Bronchial epithelial cell (primary cell): ENCODE measurements at regions not wholly inside any gene's neighbourhood (a gene's known extent, or its start where the extent isn't known, plus 50 kb on each side); places are given as distances from the start of the nearest gene placed in this dataset.

Experiments
- DNase-seq: peaks from one replicate; pipeline ENCODE4 v3.0.0-alpha.2; 2010; ENCODE audit warnings: low read depth
- FAIRE-seq: peaks from 2 replicates; lab custom pipeline; 2011; peaks lifted over from hg19 to GRCh38; lab: Jason Lieb, UNC
- H3K27me3 ChIP-seq: 2 replicates; pipeline ENCODE4 v1.5.1; 2011; ENCODE audit warnings: low read length; ENCODE audit not compliant: control insufficient read depth, insufficient read depth
- H3K36me3 ChIP-seq: 2 replicates; pipeline ENCODE4 v1.5.1; 2011; ENCODE audit warnings: low read length; ENCODE audit not compliant: control insufficient read depth, insufficient read depth
- H3K4me3 ChIP-seq: 2 replicates; pipeline ENCODE4 v1.5.1; 2011; ENCODE audit warnings: mild to moderate bottlenecking, low read depth, low read length, control low read depth
- TF ChIP-seq, protein P1 (sequence below): IDR thresholded peaks from 2 replicates; pipeline ENCODE4 v1.5.1; 2011; ENCODE audit warnings: mild to moderate bottlenecking, moderate library complexity, low read length, control low read depth, inconsistent platforms; ENCODE audit not compliant: insufficient read depth, severe bottlenecking

DNA sequence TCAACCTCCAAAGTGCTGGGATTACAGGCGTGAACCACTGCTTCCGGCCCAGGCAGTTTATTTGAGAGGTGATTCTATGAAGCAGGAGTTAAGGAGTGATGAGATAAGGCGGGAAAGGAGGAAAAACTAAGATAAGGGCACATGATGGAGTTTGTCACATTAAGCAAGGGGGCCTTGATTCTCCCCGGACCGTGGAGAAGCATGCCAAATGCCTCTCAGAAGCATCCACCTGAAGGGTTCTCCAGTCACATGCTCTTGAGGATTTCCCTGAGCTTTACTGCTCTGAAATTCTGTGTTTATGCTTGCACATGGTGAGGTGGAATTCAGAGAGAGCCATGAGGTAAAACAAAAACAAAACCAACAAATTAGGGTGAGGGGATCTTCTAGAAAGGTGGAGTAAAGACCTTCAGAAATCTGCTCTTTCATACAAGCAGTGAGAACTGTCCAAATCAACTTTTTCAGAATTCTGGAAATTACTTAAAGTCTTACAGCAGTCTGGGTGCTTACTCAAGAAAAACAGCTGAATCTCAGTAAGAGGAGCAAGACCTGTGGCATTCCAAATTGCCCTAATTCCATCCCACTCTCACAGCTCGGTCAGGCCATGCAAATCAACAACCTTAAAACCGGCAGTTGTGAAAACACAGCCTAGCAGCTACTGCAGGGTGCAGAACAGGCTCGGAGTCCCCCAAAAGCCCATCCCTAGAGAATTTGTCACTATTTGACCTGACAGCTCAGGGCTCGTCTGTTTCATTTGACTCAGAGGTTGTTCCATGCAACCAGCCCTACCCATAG, 69.1 kb upstream of the CTLA4 start:
- no peak for DNase-seq
- H3K36me3 ChIP-seq: no peaks in the 10 kb centered on the region
- TF ChIP-seq, protein P1, sequence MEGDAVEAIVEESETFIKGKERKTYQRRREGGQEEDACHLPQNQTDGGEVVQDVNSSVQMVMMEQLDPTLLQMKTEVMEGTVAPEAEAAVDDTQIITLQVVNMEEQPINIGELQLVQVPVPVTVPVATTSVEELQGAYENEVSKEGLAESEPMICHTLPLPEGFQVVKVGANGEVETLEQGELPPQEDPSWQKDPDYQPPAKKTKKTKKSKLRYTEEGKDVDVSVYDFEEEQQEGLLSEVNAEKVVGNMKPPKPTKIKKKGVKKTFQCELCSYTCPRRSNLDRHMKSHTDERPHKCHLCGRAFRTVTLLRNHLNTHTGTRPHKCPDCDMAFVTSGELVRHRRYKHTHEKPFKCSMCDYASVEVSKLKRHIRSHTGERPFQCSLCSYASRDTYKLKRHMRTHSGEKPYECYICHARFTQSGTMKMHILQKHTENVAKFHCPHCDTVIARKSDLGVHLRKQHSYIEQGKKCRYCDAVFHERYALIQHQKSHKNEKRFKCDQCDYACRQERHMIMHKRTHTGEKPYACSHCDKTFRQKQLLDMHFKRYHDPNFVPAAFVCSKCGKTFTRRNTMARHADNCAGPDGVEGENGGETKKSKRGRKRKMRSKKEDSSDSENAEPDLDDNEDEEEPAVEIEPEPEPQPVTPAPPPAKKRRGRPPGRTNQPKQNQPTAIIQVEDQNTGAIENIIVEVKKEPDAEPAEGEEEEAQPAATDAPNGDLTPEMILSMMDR: no peak
- no peak overlapping the region for H3K4me3 ChIP-seq
- no peak for FAIRE-seq
- no peaks in the 10 kb centered on the region for H3K27me3 ChIP-seq

DNA sequence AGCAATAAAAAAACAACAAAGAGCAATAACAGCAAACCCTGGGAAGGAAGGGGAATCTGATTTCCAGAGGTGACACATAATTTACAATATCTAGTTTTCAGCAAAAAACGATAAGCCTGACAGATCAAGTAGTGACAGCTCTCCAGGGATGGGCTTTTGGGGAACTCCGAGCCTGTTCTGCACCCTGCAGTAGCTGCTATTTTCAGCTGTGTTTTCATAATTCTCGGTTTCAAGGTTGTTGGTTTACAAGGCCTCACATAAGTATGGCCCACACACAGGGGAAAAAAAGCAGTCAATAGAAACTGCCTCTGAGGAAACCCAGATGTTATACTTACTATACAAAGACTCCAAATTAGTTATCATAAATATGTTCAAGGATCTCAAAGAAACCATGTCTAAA, 67.7 kb upstream of the CTLA4 start:
- FAIRE-seq (no peak), DNase-seq (no peak)
- no peak overlapping the region for H3K4me3 ChIP-seq
- TF ChIP-seq, protein P1: no peak
- no peaks in the 10 kb centered on the region for H3K27me3 ChIP-seq
- H3K36me3 ChIP-seq: no peaks in the 10 kb centered on the region

DNA sequence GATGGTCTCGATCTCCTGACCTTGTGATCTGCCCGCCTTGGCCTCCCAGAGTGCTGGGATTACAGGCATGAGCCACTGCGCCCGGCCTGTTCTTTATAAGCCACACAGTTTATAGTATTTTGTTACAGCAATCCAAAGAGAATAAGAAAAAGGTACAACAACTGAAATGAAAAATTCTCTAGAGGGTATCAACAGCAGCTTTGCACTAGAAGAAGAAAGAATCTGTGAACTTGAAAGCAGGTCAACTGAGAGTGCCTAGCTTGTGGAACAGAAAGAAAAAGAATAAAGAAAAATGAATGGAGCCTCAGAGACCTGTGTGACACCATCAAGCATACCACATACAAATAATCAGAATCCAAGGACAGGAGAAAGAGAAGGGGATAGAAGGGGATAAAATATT, 66.8 kb upstream of the CTLA4 start:
- no peak for FAIRE-seq
- H3K4me3 ChIP-seq: no peak overlapping the region
- no peak for DNase-seq
- TF ChIP-seq, protein P1: no peak
- H3K36me3 ChIP-seq: no peaks in the 10 kb centered on the region
- no peaks in the 10 kb centered on the region for H3K27me3 ChIP-seq

DNA sequence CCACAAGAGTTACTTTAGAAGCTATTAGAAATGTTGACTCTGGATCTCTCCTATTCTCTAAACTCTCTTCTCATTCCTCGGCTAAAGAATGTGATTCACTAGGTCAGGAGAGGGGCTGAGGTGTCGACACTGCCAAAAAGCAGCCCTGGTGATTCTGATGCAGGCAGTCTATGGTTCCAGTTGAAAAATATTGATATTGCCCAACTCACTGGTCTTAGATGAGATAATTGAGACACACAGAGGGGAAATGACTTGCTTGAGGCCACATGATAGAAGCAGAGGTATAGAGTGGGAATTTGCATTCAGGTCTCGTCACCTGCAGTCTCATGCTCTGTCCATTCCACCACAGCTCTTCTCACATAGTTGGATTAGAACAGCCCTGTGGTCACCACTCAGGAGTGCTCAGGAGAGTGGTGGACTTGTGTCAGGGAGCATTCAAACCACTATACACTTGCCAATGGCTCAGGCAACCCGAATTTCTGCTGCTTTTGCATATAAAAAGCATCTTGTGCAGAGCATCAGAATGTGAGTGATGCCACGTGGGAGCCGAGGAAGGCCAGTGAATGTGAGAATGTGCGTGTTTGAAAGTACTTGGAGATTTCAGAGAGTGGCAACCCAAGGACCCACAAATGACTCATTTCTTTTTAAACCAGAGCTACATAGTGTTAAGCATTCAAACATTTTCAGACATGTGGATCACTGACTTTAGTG, 65.1 kb upstream of the CTLA4 start:
- H3K36me3 ChIP-seq: no peaks in the 10 kb centered on the region
- FAIRE-seq: no peak
- peak; percentile 23 for DNase-seq
- H3K27me3 ChIP-seq: no peaks in the 10 kb centered on the region
- no peak overlapping the region for H3K4me3 ChIP-seq
- TF ChIP-seq, protein P1: no peak

DNA sequence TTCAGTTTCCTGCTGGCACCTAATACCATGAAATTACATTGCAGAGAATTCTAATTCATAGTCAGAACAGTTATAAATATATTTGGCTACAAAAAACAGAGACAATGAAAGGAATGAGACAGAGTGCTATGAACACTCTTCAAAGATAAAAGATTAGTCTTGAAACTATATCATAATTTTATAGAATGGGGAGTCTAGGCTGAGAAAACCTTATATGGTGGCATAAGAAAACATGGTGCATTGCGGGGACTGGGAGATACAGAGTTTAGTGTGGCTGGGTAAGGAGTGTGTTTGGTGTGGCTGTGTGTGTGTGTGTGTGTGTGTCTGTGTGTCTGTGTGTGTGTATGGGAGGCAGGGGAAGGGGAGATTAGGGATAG, 64.5 kb upstream of the CTLA4 start:
- Histone ChIP-seq H3K27me3 (no peaks in the 10 kb centered on the region), H3K36me3 (no peaks in the 10 kb centered on the region), H3K4me3 (no peak overlapping the region)
- FAIRE-seq (no peak), DNase-seq (no peak)
- TF ChIP-seq, protein P1: no peak

DNA sequence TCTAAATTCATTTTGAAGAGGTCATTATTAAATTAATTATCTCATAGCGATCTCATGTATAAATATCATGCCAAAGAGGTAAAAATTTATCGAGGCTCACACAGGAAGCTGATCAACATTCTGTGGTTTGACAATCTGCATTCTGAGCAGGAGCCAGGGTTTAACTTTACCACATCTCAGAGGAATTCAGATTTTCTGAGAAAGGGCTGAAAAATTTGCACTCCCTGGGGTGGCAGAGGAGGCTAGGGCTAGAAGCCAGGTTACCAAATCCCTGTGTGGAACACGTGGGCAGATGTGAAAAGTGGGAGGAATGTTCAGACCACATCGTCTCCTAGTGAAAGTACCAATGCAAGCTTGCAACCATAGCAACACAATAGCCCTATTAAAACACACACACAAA, 63.5 kb upstream of the CTLA4 start:
- H3K4me3 ChIP-seq: no peak overlapping the region
- TF ChIP-seq, protein P1: no peak
- DNase-seq (peak; percentile 39), FAIRE-seq (no peak)
- H3K36me3 ChIP-seq: no peaks in the 10 kb centered on the region
- no peaks in the 10 kb centered on the region for H3K27me3 ChIP-seq
